GM19455 (cell line): ENCODE measurements at regions not wholly inside any gene's neighbourhood (a gene's known extent, or its start where the extent isn't known, plus 50 kb on each side); places are given as distances from the start of the nearest gene placed in this dataset.

Source experiments
- ATAC-seq: cut with Tn5 transposase; IDR thresholded peaks from one replicate; pipeline ENCODE4 v1.9.1; 2021; ENCODE audit not compliant: unreplicated experiment

DNA sequence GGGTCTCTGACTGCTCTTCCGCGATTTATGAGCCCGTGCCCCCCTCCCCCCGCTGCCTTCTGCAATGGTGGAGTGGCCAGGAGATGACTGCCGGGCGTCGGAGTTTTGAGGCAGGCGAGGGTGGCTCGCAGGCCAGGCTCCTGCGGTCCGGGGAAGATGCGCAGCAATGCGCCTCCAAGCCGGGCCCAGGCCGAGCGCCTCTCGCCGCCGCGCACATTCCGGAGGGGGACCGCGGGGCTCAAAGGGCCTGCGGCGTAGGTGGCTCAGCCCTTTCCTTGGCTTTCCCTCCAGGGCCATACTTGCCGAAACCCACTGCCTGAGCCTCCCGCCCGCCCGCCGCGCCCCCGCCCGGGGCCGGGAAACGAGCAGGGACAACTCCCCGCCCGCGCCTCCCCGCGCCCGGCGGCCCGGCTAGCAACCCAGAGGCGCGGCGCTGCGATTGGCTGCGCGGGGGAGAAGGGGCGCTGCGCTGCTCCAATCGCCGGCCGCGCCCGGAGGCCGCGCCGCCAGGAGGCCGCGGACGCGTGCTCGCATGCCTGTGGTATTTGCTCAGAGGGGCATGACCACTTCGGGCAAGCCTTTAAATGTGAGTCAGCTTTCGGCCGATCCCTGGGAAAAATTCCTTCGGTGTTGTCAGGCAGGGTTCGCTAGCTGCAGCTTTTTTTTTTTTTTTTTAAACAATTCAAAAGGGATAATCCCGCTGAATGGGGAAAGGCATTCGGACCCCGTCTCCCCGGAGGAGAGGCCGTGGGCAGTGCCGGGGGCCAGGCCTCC is 157.9 kb upstream of the PARP11 start:
- ATAC-seq, result no peak

DNA sequence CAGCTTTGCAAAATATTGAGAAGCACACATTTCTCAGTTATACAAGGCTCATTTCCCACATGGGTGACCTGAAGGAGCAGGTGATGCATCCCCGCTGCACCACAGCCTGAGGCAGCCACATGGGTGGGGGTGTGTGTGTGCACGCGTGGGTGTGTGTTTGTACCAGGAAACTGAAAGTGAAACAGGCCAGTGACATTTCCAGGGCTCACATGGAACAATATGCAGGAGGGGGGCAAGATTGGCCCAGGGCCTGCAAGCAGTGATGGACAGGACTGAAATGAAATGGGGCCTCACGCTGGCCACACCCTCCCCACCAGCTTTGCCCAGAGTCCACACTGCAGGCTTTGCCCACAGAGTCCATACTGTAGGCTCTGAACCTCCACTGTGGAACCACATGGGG is 154.2 kb upstream of the PARP11 start:
- ATAC-seq, result no peak

DNA sequence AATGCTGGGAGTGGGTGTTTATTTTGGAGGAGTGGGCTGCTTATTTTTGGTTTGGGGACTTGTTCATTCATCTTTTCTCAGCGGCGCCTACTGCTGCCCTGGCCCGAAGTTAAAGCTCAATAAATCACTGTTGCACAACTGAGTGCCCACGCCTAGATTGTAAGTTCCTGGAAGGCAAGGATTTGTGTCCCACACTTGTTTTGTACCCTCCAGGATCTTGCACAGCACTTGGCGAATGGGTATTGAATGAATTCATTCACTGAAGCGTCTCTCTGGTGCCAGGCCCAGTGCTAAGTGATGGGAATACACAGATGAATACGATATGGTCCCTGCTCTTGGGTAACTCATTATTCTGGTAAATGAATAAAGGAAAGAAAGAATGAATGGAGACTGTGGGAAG is 153.3 kb upstream of the PARP11 start:
- no peak for ATAC-seq

DNA sequence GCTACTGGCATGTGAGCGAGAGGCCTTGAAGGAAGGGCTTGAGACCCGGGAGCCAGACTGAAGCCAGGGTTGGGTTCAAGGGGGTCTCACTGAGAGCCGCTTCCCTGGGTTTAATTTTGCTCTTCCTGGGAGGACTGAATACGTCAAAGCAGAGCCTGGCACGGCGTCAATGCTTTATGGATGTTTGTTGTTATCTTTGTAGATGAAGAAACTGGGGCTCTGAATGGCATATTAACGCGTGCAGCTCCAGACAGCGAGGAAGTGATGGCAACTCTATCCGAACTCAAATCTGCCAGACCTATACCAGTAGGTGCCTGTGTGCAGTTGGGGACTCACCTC is 152.8 kb upstream of the PARP11 start:
- no peak for ATAC-seq

DNA sequence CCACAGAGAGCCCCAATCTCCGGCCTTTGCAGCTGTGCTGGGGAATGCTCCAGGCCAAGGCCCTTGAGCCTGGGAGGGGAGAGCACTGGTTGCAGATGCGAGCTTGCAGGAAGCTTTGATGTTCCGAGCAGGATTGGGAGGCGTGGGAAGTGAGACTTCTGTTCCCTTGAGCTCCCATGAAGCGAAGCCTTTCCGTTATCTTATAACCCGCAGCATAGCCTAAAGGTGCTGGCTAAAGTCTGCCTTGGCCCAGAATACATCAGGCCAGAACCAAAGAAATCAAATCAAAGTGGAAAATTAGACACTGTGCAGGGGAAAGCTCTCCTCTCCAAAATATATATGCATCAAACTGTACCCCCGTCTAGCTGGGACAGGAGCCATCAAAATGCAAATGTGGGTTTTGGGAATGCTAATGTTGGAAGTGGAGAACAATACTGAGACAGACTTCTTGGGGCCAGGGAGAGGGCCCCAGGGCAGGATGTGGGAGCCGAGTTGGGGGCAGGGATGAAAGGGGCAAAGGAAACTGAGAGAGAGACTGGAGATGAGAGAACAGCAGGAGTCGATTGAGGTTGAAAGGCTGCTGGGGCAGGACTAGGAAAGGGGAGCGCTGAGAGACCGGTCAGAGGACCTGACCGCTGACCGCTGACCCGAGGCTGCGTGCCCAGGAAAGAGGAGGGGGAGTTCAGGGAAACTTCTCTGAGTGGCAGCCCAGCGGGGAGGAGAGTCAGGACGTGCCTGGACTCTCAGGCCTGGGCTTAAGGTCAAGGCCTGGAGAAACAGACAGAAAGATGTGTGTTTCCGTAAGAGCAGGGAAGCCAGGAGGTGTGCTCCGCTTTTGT is 152.2 kb upstream of the PARP11 start:
- ATAC-seq, result no peak

DNA sequence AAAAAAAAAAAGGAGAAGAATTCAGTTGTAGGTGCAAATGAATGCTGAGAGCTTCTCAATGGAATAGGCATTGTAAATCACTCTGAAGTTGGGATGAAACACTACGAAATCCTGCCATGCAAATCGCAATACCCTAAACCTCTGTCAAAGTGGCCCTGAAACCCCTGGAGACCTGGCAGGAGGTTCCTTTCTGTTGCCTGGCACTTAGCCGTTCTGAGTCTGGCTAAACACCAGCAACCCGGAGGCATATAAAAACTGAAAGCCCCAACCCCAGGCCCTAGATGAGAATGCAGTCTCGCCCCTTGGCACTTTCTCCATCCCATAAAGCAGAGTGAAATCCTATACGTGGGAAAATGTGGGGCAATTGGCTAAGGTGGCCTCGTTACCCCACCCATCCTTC is 151.5 kb upstream of the PARP11 start:
- no peak for ATAC-seq

DNA sequence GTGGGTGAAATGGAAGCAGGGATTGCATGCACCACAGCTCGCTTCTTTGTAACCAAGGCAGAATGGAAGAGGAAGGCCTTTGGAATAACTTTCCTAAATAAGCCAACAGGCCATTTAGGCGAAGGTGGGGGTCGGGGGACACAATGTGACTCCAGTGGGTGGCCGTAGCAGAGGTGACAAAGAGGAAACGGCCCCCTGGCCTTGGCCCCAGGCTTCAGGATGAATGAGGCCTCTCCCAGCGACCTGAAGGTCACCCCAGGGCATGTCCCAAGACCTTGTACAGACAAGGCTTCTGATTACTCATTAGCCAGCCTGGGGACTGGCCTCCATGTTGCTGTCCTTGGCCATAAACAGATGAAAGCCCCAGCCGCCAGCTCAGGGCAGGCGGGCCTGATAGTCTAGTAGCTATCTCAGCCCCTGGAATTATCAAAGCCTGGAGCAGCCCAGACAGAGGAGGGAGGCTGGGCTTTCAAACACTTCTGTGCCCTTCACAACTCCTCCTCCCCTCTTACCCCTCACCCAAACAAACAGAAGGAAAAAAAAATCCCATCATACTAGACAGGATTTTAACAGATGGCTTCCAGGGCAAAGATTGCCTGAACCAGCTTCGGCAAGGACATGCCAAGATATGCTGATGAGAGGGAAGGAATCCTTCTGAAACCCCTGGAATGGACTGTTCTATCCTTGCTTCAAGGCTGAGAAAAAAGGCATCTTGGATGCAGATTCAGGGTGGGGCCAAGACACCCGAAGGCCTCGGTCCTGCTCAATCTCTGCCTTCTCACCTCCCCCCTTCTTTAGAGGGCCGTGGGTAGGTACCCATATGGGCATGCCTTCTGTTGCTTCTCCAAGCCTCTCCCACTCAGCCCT is 142.3 kb upstream of the PARP11 start:
- ATAC-seq, result no peak

DNA sequence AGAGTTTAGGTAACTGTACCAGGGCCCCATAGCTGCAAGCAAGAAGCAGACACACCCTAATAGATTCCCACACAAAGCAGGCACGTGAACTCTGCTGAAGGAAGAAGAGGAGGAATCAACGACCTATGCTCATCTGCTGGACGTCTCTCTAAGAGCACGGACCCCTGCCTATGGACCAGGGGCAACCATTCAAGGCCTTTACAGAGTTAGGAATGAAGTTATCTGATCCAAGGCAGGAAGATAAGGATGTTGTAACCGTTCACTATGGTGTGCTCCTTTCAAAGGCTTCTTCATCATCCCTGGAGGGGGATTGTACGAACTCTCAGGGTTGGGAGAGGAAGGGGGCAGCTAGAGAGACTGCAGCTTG is 141.6 kb upstream of the PARP11 start:
- ATAC-seq, result no peak

DNA sequence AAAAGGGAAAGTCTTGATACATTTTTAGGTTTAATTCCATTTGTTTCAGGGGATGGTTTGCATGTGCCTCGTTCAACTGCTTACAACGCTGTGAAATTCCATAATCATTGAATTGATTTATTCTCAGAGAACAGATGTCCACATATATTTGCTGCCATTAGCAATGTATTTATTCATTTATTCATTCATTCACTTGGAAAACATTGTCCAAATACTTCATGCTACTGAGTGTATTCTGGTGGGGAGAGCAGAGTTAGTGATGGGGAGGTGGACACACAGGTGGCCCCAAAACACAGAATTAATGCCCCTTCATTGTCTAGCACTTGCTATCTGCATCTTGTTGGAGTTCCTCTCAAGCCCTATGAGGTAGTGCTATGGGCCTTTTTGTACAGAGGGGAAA is 141.2 kb upstream of the PARP11 start:
- ATAC-seq, result no peak

DNA sequence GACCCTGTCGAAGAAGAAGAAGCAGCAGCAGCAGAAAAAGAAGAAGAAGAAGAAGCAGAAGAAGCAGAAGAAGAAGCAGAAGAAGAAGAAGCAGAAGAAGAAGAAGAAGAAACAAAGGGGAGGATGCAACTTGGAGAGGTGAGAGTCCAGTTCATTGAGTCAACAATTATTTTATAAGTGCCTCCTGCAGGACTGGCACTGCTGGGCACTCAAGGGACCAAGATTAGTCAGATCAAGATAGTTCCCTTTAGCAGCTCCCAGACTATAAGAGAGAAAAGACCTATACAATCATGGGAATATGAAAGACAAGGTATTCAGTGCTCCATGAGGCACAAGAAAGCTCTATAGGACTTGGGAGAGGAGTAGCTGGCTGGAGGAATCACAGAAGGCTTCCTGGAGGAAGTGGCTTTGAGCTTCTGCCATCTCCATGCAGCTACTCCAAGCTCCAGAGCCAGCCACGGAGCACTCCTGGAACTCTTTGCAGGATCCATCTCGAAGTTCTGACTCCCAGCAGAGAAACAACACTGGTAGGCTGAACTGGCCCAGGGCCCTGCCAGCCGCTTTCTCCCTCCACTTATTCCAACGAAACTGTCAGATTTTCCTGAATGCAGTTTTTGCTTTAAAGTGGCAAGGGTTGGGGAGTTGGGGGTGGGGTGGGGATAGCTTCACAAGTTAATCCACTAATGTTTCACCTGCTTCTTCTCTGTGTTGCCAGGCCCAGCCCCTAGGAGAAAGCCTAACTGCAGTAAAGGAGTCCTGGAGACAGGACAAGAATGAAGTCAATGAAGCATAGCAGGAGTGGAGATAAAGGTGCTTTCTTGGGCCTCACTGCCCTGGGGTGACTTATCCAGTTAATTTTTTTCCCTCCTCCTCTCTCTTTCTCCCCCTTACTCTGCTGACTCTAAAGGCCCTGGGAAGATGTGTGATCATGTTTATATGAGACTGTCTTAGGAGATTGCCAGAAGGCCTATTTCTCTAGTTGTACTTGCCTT is 140.1 kb upstream of the PARP11 start:
- ATAC-seq, result no peak

DNA sequence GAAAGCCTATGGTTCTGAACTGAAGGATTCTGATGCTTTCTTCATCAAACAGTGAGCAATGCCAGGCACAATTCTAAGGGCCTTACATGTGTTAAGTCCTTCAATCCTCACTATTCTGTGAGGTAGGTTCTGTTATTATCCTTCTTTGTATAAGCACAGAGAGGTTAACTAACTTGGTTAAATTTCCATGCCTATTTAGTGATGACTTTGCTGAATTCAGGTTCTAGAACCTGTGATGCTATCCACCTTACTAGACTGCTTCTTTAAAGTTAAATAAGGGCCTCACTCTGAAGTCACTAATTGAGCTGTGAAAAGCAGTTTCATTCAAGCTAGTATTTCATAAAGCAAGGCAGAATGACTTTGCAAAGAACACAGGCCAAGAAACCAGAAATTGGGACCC is 138.9 kb upstream of the PARP11 start:
- no peak for ATAC-seq

DNA sequence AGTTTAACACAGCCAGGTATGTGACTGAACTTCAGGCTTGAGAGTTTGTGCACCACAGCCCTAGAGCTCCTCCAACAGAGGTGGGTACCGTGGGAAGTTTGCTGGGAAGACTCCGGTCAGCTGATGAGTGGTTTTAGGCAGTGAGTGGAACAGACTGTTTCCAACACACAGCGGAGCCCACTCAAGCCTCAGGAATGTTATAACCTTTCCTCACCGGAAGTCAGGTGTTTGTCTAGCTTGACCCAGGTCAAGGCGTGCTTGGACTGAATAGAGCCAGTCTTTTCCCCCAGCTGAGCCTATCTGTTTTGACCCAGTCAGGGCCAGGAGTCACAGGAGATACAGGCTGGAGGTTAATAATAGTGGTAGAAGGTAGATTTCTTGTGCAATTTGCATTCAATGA is 138.4 kb upstream of the PARP11 start:
- ATAC-seq, result no peak

DNA sequence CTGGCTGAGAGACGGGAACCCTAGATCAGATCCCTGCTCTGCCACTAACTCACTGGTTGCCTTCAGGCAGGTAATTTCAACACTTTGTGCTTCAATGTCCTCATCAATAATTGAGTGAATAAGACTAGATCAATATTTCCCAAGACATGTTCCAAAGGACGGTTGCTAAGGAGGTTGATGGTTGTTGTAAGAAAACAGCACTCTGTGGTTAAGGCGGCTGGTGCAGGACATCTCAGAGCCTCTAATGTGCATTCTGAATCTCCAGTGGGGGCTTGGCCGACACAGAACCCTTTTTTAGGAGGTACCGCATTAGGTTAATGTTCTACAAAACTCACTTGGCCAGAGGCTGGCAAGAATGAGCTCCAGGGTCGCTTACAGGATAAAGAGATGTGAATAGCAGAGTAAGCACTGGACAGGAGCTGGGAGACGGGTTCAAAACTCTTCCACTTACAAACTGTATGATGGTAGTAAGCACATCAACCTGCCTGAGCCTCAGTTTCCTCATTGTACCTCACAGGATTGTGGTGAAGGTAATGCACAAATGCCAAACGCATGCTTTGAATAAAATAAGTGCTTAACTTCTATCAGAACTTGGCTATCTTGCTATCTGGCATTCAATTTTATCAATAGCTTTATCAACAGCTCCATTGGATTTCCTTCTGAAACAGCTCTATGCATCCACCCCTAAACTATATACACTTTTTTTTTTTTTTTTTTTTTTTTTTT is 136.9 kb upstream of the PARP11 start:
- ATAC-seq, result no peak

DNA sequence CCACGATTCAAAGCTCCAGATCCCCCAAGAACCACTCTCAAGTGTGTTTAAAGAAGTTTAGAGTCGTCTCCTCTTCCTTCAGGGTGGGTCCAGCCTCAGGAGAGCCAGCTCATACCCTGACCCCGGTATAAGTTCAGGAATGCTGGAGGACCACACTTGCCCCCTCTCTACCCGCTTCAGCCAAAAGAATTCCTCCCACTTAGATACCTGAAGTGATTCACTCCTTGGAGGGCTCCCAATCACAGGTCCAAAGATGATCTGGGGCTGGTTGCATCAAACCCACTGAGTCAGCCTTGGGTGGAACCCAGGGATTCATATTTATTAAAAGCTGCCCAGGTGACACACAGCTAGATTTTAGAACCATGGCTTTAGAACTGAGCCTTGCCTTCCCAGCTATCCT is 133.5 kb upstream of the PARP11 start:
- no peak for ATAC-seq

DNA sequence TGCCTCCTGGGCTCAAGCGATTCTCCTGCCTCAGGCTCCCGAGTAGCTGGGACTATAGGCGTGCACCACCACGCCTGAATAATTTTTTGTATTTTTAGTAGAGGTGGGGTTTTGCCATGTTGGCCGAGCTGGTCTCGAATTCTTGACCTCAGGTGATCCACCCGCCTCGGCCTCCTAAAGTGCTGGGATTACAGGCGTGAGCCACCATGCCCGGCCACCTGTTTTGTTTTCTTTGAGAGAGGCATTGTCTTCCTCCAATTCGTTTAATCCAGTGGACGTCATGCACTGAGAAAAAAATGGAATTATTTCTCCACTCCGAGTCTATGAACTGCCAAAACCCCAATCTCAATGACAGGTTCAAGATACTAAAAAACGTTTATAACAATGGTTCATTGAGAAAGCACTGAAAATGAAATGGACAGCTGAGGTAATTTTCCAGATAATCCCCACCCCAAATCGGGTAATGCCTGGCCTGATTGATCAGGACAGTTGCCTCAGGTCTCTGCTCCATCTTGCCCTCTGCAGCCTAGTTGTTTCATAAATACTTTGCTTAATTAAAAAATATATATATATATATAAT is 132.7 kb upstream of the PARP11 start:
- ATAC-seq, result no peak

DNA sequence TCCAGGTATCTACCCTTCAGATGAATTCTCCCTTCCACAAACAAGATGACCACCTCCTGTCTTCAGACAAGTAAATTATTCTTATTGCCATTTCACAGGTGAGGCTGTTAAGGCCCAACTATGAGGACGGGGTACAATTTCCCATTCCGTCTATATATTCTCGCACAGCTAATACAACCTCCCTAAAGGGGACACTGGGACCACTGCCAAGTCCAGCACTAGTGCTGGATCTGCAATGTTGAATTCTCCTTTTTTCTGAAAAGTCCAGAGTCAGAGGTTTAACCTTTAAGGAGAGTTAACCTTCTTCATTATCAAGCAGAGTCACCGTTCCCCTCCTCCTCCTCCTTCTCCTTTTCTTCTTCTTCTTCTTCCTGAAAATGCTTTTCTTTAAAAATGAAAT is 130.4 kb upstream of the PARP11 start:
- no peak for ATAC-seq

DNA sequence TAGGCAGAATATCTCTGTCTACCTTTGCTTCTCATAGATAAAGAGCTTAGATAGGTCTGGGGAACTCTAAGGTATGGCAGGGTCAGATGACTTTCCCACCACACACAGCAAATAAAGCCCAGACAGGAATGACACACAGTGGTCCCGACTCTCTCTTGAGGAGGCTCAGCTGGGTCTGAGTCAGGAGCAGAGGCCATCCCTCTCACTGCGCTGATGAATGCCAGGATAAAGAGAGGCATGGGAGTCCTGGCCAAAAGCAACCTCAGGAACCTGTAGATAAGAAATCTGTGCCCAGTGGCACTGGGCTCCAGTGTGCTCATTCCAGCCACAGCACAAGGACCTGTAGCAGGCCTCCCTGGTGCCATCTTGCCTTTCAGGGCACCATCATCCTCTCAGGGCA is 129.4 kb upstream of the PARP11 start:
- no peak for ATAC-seq

DNA sequence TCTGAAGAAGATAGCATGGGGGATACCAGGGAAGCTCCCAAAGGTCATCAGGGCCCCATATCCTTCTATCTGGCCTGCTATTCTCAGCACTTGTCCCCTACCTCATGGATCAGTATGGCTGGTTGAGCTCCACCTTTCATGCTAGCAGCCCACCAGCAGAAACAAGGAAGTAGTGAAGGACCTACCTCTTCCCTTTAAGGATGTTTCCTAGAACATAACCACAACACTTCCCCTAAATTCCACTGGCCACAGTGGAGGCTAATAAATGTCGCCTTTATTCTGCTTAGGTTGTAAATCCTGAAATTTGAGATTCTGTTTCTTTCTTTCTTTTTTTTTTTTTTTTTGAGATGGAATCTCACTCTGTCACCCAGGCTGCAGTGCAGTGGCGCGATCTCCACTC is 128.6 kb upstream of the PARP11 start:
- no peak for ATAC-seq

DNA sequence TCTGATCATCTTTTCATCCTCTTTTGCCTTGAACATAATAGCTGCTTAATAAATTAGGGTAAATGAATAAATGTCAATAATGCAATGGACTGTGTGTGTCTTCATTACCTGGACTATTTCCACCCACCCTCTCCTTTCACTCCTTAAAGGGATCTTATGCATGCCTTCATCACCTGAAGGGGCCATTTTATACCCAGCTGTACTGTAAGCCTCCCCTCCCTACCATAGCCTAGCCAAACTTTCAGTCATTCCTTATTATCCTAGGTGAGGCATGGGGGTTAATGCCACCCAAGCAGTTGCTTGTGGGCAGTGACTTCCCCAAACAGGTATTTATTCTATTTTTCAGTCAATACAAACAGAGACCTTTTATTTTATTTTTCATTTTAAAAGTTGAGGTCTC is 127.8 kb upstream of the PARP11 start:
- no peak for ATAC-seq

DNA sequence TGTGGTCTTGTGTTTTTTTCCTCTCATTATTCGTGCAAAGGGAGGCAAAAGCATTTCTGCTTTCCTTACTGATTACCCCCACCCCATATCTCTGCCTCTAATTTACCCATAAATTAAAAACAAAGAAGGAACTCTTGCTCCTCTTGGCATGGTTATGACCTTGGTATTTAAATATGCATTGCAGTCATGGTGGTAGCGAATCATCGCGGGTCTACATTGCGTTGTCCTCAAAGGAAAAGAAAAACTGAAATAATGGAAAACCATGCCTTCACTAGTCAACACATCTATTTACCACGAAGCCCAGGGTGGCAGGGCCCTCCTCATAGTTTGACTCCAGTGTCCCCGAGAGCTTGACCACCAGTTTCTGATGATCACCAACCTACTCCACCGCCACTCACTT is 126.7 kb upstream of the PARP11 start:
- no peak for ATAC-seq
